ENCODE measurements at regions not wholly inside any gene's neighbourhood (a gene's known extent, or its start where the extent isn't known, plus 50 kb on each side); places are given as distances from the start of the nearest gene placed in this dataset.
"Not testable (repeated sequence)": the region's sequence is repeated elsewhere in the genome, so short reads cannot be mapped to it uniquely, and the experiment has no call there.

DNA sequence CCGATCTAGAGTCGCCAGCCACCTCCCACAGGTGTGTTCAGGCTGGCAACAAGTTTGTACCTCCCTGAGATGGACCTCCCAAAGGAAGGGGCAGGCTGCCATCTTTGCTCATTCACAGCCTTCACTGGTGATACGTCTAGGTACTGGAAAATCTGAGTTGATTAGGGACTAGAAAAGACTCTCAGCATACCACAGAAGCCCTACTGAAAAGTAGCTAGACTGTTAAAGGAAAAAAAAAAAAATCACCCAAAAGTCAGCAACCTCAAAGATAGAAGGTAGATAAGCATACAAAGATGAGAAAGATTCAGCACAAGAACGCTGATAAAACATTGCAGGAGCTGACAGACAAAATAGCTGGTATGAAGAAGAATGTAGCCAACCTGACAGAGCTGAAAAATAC is 128.6 kb upstream of the WDR75 start:
- Histone ChIP-seq H3K27me3 (no peaks in the 10 kb centered on the region), H3K4me3 (no peak overlapping the region), H3K4me1 (no peaks in the 10 kb centered on the region), H3K36me3 (no peaks in the 10 kb centered on the region), H3K9me3 (peaks cover 0 to 5% (median 0%) of the 10 kb centered on the region in 12 donors), H3K27ac (no peak overlapping the region)
- intact Hi-C loops (cut with DNase I), result no loop called here
- ATAC-seq (no peak), DNase-seq (peak in 1 of 5 donors; percentile 42)
- TF ChIP-seq, protein P1, sequence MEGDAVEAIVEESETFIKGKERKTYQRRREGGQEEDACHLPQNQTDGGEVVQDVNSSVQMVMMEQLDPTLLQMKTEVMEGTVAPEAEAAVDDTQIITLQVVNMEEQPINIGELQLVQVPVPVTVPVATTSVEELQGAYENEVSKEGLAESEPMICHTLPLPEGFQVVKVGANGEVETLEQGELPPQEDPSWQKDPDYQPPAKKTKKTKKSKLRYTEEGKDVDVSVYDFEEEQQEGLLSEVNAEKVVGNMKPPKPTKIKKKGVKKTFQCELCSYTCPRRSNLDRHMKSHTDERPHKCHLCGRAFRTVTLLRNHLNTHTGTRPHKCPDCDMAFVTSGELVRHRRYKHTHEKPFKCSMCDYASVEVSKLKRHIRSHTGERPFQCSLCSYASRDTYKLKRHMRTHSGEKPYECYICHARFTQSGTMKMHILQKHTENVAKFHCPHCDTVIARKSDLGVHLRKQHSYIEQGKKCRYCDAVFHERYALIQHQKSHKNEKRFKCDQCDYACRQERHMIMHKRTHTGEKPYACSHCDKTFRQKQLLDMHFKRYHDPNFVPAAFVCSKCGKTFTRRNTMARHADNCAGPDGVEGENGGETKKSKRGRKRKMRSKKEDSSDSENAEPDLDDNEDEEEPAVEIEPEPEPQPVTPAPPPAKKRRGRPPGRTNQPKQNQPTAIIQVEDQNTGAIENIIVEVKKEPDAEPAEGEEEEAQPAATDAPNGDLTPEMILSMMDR (IDR thresholded peaks at IDR 0.05), result no peak
- no peak for TF ChIP-seq POLR2A (IDR thresholded peaks at IDR 0.05)
- WGBS, 4 donors, result 81 to 91% (median 84%) methylated on average over 4 of the region's 4 CpGs

DNA sequence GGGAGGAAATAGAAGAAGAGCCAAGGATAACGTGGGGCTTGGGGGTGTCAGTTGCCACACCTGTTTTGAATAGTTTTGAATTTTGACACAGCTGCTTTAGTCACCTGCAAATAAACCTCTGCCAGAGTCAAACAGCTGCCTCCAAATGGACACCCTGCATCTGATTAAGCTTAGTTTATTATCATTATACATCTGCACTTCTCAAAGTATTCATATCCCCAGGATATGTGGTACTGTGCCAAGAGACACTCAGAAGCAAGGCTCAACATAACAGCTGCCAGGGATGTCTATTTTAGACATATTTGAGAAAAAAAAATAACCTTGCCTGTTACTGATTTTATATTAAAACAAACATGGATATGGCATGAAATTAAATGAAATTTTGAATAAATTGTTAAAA is 122.5 kb upstream of the WDR75 start:
- H3K27me3 ChIP-seq, result no peaks in the 10 kb centered on the region
- H3K9me3 ChIP-seq, result peaks cover 0 to 18% (median 3%) of the 10 kb centered on the region in 12 donors
- H3K27ac ChIP-seq, result no peak overlapping the region
- no peak for ATAC-seq
- DNase-seq, result no peak
- TF ChIP-seq POLR2A (IDR thresholded peaks at IDR 0.05), result no peak
- TF ChIP-seq, protein P1 (IDR thresholded peaks at IDR 0.05), result no peak
- H3K4me3 ChIP-seq, result no peak overlapping the region
- no peaks in the 10 kb centered on the region for H3K36me3 ChIP-seq
- 45 to 60% (median 56%) methylated on average over 1 of the region's 1 CpG for WGBS, 4 donors
- H3K4me1 ChIP-seq, result no peaks in the 10 kb centered on the region
- intact Hi-C loops (cut with DNase I), result no loop called here

DNA sequence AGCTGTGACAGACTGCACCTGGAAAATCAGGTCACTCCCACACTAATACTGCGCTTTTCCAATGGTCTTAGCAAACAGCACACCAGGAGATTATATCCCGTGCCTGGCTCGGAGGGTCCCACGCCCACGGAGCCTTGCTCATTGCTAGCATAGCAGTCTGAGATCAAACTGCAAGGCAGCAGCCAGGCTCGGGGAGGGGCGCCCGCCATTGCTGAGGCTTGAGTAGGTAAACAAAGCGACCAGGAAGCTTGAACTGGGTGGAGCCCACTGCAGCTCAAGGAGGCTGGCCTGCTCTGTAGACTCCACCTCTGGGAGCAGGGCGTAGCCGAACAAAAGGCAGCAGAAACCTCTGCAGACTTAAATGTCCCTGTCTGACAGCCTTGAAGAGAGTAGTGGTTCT is 121.8 kb upstream of the WDR75 start:
- intact Hi-C loops (cut with DNase I); H3K4me3 ChIP-seq; H3K27me3 ChIP-seq; ATAC-seq; H3K27ac ChIP-seq; H3K36me3 ChIP-seq; H3K4me1 ChIP-seq: not testable (repeated sequence)
- H3K9me3 ChIP-seq, result peaks cover 0 to 18% (median 3%) of the 10 kb centered on the region in 12 donors
- 87 to 93% (median 91%) methylated on average over 8 to 11 of the region's 11 CpGs for WGBS, 4 donors
- peak in 1 of 5 donors; percentile 29 for DNase-seq

DNA sequence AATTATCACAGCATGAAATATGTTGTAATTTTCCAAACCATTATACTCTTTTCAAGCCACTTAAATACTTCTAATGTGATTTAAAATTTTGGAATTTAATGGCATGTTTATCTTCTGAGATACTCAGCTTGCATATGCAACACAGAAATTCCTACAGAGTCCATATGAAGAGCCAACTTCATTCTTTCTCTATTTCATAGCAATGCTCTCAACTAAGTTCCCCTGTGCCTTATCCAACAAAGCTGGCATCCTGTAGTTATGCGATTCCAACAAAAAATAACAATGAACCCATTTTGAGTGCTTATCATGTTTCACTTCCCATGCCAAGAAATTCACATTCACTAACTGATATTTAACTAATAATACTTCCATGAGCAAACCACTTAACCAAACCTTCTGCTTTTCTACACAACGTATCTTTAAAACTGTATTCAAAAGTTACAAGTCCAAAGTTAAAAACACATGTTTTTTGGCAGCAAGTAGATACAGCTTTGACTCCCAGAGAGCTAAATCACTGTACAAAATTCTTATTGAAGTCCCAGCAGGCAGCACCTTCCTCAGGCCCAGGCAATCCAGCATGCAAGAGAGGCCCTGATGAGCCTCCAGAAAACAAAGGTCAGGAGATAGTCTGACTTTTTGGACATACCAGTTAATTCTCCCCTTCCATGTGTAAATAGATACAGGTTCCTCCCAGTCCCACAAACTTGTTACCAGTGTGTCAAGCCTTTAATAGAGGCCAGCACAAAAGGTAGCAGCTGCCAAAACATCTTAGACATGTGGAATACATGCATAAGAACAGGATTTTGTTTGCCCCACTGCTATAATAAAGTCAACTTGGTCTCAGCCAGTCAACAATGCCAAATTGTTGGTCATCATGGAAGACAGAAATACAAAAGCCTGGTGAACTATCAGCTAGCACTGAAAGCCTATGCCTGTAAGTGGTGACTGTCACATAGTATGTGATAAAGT is 113.1 kb upstream of the WDR75 start:
- H3K36me3 ChIP-seq, result no peaks in the 10 kb centered on the region
- H3K9me3 ChIP-seq, result no peaks in the 10 kb centered on the region
- no peak overlapping the region for H3K4me3 ChIP-seq
- H3K4me1 ChIP-seq, result peaks cover 0 to 14% (median 0%) of the 10 kb centered on the region in 12 donors
- TF ChIP-seq, protein P1 (IDR thresholded peaks at IDR 0.05), result no peak
- TF ChIP-seq POLR2A (IDR thresholded peaks at IDR 0.05), result no peak
- H3K27me3 ChIP-seq, result no peaks in the 10 kb centered on the region
- intact Hi-C loops (cut with DNase I), result no loop called here
- no peak for DNase-seq
- ATAC-seq, result no peak
- H3K27ac ChIP-seq, result peak overlapping the region in 2 of 12 donors; percentile 10 to 25
- 48 to 59% (median 54%) methylated on average over 2 of the region's 2 CpGs for WGBS, 4 donors

Measured in heart left ventricle (tissue), 16 donors.